Amniotic epithelial cell (primary cell): ENCODE measurements at regions not wholly inside any gene's neighbourhood (a gene's known extent, or its start where the extent isn't known, plus 50 kb on each side); places are given as distances from the start of the nearest gene placed in this dataset.
"Not testable (repeated sequence)": the region's sequence is repeated elsewhere in the genome, so short reads cannot be mapped to it uniquely, and the experiment has no call there.

ENCODE experiments used
- DNase-seq: peaks from one replicate; pipeline ENCODE4 v3.0.0-alpha.2; 2010; ENCODE audit warnings: low read depth

DNA sequence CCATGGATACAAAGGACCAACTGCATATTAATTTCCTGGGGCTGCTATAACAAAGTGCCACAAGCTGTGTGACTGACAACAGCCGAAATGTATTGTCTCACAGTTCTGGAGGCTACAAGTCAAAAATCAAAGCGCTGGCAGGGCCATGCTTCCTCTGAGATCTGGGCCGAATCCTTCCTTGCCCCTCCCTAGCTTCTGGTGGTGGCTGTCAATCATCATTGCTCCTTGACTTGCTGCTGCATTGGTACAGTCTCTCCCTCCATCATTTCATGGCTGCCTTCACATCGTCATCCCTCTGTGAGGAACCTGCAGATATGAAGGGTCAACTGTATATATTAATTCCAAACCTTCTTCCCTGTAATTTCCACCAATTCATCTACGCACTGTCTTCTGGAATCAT lies 118.3 kb downstream of the EXOC5 start:
- no peak for DNase-seq

DNA sequence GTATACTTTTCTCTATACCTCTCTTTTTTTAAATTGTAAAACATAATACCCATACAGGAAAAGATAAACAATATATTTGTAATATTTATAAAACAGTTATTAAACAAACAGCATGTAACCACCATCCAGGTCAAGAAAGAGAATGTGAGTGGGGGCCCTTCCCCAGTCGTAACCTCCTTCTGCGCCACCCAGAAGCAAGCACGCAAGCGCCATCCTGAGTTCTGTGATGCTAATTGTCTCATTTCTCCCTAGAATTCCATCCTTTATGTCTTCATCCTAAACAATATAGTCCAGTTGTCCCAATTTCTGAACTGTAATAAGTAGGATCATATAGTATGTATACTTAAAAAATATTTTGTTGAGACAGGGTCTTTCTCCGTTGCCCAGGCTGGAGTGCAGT lies 129.5 kb downstream of the EXOC5 start:
- DNase-seq = no peak

DNA sequence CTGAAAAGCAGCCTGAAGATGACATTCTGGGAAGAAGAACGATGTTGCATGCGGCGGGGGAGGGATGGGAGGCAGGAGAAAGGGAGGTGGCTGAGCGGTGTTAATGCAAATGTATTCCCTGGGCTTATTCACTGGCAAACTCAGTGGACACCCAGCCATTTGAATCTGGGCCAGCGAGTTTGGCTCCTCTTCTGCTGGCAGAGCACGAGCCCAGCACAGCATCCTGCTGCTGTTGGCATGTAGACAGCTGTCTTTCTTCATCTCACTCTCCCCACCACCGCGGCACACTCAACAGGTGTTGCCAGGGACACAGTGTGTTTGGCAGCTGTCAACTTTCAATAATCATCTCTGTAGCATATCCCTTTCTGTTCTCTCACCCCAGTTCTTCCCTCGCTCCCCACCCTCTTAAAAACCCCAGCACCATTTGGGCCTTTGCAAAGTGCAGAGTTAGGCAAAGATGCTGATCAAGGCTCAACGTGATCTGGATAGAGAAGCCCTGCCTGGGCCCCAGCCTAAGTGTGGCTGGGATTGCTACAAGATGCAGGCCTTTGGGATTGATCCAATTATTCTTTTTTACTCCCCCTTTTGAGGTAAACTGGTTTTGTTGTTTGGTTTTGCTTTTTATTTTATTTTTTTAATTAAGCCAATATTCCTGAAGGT lies 131.9 kb downstream of the EXOC5 start:
- no peak for DNase-seq

GRCh38 chr14:57127809-57128208 lies 140.9 kb downstream of the EXOC5 start:
- DNase-seq = not testable (repeated sequence)

DNA sequence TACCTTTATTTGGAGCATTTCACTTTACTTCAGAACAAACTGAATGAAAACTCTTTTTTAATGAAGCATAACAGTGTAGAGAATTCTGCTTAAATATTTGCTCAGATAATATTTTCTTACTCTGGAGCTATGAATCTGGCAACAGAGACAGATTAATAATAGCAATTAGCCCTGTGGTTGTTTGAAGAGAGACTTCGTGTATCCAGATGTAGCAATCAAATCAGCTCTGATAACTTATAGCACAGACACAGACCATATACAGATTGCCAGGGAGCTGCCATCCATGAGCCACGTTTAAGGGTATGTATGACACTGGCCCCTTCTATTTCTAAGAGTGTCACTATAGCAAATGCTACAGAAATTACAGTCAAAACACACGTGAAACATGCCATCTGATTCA lies 146.6 kb downstream of the EXOC5 start:
- DNase-seq = no peak

DNA sequence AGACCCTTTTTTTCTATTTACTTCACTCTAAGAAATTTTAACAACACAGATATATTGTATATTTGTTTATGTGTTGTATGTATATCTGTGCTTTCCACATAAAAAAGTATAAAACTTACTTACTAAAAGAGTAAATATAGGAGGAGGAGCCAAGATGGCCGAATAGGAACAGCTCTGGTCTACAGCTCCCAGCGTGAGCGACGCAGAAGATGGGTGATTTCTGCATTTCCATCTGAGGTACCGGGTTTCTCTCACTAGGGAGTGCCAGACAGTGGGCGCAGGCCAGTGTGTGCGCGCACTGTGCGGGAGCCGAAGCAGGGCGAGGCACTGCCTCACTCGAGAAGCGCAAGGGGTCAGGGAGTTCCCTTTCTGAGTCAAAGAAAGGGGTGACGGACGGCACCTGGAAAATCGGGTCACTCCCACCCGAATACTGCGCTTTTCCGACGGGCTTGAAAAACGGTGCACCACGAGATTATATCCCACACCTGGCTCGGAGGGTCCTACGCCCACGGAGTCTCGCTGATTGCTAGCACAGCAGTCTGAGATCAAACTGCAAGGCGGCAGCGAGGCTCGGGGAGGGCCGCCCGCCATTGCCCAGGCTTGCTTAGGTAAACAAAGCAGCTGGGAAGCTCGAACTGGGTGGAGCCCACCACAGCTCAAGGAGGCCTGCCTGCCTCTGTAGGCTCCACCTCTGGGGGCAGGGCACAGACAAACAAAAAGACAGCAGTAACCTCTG lies 156.5 kb downstream of the EXOC5 start:
- not testable (repeated sequence) for DNase-seq

DNA sequence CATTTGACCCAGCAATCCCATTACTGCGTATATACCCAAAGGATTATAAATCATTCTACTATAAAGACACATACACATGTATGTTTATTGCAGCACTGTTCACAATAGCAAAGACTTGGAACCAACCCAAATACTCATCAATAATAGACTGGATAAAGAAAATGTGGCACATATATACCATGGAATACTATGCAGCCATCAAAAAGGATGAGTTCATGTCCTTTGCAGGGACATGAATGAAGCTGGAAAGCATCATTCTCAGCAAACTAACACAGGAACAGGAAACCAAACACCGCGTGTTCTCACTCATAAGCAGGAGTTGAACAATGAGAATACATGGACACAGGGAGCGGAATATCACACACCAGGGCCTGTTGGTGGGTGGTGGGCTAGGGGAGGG lies 158.3 kb downstream of the EXOC5 start:
- not testable (repeated sequence) for DNase-seq

GRCh38 chr14:57091030-57091608 lies 177.6 kb downstream of the EXOC5 start:
- no peak for DNase-seq

GRCh38 chr14:57089901-57090300 lies 178.8 kb downstream of the EXOC5 start:
- no peak for DNase-seq

- no peak for DNase-seq
Measured at GRCh38 chr14:57087841-57088240, 180.9 kb downstream of the EXOC5 start.

GRCh38 chr14:57086271-57087162 lies 182.2 kb downstream of the EXOC5 start:
- no peak for DNase-seq

DNA sequence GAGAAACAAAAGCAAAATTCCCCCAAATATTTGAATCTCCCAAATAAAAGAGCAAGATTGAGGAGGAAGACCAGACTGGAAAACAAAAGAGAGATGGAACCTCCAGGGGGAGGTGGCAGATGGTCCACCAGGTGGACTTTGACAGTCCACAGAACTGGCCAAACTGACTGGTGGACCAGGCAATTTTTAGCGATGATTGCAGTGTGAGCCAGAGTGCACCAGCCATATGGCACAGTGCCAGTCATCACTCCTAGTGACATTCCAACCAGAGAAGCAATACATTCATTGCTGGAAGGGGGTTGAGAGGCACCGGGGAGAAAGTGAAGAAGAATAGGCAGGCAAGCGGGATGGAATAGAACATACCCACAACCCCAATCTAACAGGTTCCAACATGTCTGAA lies 182.9 kb downstream of the EXOC5 start:
- no peak for DNase-seq

DNA sequence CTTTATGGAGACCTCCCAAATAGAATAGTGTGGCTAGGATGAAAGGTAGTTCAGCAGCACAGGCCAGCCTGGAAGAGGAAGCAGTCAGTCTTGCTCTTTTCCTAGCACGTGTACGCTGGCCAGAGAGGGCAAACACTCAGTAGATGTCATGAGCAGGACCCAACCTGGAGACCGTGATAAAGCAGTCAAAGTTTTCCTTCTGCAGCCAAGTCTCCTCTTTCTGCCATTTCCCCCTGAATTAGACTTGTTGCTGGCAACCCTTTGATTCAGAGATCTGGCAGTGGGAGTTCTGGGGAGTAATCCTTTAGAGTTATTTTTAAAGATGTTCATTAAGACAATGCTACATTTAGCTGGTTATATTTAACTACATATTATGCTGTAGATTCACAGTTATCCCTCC lies 183.7 kb downstream of the EXOC5 start:
- no peak for DNase-seq

GRCh38 chr14:57080691-57081090 lies 188.0 kb downstream of the EXOC5 start:
- no peak for DNase-seq

- no peak for DNase-seq
Measured at GRCh38 chr14:57078054-57078453, 190.7 kb downstream of the EXOC5 start.

DNA sequence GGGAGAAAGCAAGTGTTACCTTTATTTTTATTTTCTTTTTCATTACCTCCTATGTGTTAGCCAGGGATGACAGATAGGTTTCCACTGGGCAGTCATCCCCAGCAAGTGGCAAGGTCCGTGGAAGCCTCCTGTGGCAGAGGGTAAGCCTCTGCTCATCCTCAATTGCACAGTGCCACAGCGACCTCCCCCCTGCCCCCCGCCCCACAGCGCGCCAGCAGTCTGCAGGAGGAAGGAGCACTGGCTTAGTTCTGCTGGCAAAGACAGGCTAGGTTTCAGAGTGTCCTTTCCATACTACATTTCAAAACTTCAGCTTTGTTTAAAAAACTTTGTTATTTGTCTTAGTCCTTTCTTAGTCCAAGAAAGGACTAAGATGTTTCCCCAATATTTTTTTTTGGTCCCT lies 194.7 kb downstream of the EXOC5 start:
- DNase-seq = no peak

DNA sequence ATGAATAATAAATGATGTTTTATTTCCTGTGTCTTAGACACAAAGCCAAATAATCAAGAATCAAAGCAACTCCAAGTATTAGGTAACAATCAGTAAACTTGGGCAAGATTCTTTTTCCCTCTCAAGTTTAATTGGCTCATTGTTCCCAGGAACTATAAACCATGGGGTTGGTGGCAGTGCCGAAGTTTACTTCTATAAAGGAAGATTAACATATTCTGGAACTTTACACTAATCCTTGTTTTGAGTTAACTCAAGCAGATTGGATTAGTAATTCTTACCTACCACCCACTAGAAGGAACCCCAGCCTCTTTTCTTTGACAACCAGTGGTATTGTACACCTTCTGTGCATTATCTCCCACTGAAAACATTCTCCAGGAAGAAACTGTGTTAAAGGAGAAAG lies 197.1 kb downstream of the EXOC5 start:
- DNase-seq = no peak

GRCh38 chr14:57069702-57070101 lies 199.0 kb downstream of the EXOC5 start:
- no peak for DNase-seq

GRCh38 chr14:57068511-57068910 lies 200.2 kb downstream of the EXOC5 start:
- no peak for DNase-seq

DNA sequence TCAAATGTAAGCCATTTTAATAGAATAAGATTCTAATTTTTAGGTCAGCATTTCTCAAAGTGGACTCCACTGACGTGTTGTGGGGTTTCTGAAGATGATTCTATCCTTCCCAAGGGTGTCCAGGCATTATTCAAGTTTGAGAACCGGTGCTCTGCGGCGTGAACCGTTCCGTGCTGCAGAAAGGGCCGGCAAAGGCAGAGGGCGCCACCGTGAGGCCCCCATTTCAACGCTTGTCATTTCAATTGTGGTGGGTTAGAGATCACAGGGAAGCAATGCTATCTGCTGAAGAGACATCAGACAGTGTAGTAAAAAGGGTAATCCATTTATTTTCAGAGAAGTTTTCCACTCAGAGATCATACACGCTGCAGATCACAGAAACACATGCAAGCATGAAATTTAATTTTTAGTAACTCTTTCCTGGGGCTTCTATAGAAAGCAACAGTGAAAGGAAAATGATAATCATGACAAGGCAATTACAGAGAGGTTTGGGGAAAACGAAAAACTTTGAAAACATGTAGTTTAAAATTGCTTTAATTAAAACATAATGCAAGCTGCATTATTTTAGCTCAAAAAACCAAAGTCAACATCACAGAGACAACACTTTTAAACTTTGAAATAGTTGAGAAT lies 201.7 kb downstream of the EXOC5 start:
- DNase-seq = no peak

DNA sequence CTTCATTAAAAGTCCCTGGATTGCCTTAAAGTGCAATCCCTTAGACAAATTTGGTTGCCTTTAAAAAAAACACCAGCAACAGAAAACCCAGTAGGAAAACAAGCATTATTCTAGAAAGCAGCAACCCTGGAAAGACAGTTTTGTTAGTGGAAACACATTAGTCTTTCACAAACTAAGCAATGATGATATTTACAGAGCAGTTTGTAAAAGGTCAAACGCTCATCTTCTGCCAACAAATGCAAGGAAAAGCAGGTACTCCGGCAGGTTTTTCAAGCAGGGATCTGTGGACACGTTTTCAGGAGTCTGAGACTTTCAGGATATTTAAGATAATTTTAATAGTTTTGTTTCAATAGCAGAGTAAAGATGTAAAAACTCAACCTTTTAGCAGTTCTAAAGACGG lies 202.2 kb downstream of the EXOC5 start:
- DNase-seq = no peak
